ENCODE measurements at regions not wholly inside any gene's neighbourhood (a gene's known extent, or its start where the extent isn't known, plus 50 kb on each side); places are given as distances from the start of the nearest gene placed in this dataset.

DNA sequence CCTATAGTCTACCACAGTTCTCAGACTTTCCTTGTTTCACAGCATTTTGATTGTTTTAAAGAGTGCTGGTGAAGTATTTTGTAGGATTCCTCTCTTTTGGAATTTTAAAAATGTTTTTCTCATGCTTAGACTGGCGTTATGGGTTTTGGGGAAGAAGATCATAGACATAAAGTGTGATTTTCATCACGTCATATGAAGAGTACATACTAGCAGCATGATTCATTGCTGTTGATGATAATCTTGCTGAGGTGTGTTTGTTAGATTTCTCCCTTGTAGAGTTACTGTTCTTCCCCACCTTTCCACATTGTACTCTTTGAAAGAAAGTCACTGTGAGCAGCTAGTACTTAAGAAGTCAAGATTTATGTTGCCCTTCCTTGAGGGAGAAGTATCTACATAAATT, 396.1 kb upstream of the GNPDA2 start:
- TF ChIP-seq, protein P1, sequence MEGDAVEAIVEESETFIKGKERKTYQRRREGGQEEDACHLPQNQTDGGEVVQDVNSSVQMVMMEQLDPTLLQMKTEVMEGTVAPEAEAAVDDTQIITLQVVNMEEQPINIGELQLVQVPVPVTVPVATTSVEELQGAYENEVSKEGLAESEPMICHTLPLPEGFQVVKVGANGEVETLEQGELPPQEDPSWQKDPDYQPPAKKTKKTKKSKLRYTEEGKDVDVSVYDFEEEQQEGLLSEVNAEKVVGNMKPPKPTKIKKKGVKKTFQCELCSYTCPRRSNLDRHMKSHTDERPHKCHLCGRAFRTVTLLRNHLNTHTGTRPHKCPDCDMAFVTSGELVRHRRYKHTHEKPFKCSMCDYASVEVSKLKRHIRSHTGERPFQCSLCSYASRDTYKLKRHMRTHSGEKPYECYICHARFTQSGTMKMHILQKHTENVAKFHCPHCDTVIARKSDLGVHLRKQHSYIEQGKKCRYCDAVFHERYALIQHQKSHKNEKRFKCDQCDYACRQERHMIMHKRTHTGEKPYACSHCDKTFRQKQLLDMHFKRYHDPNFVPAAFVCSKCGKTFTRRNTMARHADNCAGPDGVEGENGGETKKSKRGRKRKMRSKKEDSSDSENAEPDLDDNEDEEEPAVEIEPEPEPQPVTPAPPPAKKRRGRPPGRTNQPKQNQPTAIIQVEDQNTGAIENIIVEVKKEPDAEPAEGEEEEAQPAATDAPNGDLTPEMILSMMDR (IDR thresholded peaks at IDR 0.05) = no peak
- ATAC-seq (no peak), DNase-seq (no peak)
- H3K9me3 ChIP-seq = no peaks in the 10 kb centered on the region
- H3K4me3 ChIP-seq = no peak overlapping the region
- no peaks in the 10 kb centered on the region for H3K36me3 ChIP-seq (ENCODE audit: low read depth)
- intact Hi-C loops (cut with DNase I, micrococcal nuclease) = no loop called here
- no peaks in the 10 kb centered on the region for H3K4me1 ChIP-seq (ENCODE audit: low read depth)

DNA sequence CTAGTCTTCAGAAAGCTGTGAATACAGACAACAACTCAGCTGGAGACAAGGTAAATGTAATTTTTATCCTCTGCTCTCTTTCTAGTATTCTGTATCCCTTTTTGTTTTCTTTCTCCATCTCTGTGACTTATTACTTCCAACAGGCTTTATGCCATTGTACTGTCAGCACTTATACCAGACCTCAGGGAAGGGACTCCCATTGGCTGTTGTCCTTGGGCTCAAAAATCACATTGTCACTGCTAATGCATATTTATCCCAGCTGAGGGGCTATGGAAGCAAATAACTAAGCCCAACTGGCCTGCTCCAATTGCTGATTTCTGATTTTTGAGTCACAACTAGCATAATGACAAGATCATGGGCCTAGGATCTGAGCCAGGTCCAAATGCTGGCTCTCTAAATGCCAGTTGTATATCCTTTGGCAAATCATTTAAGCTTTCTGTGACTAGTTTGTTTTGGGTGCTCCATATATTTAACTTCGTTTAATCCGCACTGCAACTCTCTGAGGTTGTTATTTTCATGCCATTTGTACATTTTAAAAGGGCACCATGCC, 395.1 kb upstream of the GNPDA2 start:
- H3K9me3 ChIP-seq = no peaks in the 10 kb centered on the region
- no peaks in the 10 kb centered on the region for H3K36me3 ChIP-seq (ENCODE audit: low read depth)
- TF ChIP-seq, protein P1 (IDR thresholded peaks at IDR 0.05) = no peak
- intact Hi-C loops (cut with DNase I, micrococcal nuclease) = no loop called here
- DNase-seq = no peak
- H3K4me3 ChIP-seq = no peak overlapping the region
- no peak for ATAC-seq
- no peaks in the 10 kb centered on the region for H3K4me1 ChIP-seq (ENCODE audit: low read depth)

DNA sequence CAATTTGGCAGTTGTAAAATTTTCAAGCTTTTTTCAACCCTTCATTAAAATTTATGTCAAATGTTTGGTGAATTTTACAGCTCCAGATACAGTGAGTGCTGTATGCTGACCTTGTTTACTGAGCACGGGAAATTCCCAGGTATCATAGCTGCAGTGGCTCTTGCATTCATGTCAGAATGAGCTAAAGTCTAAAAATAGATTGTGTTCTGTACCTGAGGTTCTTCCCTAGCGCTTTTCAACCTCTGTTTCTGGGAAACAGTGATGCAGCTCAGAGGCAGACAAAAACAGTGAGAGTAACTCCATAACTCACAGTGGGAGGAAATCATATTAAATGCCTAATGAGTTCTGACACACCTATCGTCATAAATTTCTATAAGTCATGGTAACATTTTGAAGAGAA, 393.8 kb upstream of the GNPDA2 start:
- no peaks in the 10 kb centered on the region for H3K36me3 ChIP-seq (ENCODE audit: low read depth)
- H3K9me3 ChIP-seq = no peaks in the 10 kb centered on the region
- H3K4me3 ChIP-seq = no peak overlapping the region
- H3K4me1 ChIP-seq (ENCODE audit: low read depth) = no peaks in the 10 kb centered on the region
- DNase-seq (no peak), ATAC-seq (no peak)
- intact Hi-C loops (cut with DNase I, micrococcal nuclease) = no loop called here
- TF ChIP-seq, protein P1 (IDR thresholded peaks at IDR 0.05) = no peak

DNA sequence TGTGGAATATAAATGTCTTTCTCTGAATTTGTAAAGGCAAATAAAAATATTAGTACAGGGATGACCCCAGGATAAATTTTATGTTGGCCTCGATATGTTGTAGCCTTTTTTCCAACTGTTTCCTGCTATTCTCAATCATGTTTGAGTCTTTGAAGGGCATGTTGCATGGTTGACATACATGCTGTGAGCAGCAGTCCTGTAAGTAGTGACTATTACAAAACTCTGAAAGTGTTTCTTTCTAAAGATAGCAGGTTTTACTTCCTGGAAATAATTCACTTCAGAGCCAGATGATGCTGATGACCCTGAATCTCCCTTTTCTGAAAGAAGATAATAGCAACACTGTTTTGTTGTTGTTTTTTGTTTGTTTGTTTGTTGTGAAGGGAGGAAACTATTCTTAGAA, 393.0 kb upstream of the GNPDA2 start:
- TF ChIP-seq, protein P1 (IDR thresholded peaks at IDR 0.05) = no peak
- DNase-seq (no peak), ATAC-seq (no peak)
- Histone ChIP-seq H3K36me3 (ENCODE audit: low read depth) (no peaks in the 10 kb centered on the region), H3K4me1 (ENCODE audit: low read depth) (no peaks in the 10 kb centered on the region), H3K9me3 (no peaks in the 10 kb centered on the region), H3K4me3 (no peak overlapping the region)
- intact Hi-C loops (cut with DNase I, micrococcal nuclease) = no loop called here

DNA sequence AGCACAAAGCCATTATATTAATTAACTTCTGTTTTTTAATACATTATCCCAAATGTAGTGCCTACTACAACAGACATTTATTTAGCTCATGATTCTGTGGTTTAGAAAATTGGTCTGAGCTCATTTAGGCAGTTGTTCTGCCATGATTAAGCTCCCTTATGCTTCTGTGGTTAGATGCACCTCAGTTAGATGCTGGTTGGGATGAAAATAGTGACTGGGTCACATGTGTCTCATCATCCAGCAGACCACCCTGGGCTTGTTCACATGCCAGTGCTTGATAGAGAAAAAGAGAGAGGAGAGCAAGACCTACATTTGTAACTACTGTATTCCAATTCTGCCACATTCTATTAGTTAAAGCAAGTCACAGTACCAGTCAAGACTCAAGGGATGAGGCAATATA, 376.4 kb upstream of the GNPDA2 start:
- no peak for ATAC-seq

More for the DNA sequence above, 376.4 kb upstream of the GNPDA2 start:
- no peaks in the 10 kb centered on the region for H3K36me3 ChIP-seq (ENCODE audit: low read depth)
- TF ChIP-seq, protein P1 (IDR thresholded peaks at IDR 0.05) = no peak
- no peak overlapping the region for H3K4me3 ChIP-seq
- DNase-seq = no peak
- intact Hi-C loops (cut with DNase I, micrococcal nuclease) = no loop called here
- H3K9me3 ChIP-seq = peaks cover 9% of the 10 kb centered on the region
- H3K4me1 ChIP-seq (ENCODE audit: low read depth) = no peaks in the 10 kb centered on the region
